ENCODE measurements at regions not wholly inside any gene's neighbourhood (a gene's known extent, or its start where the extent isn't known, plus 50 kb on each side); places are given as distances from the start of the nearest gene placed in this dataset.

DNA sequence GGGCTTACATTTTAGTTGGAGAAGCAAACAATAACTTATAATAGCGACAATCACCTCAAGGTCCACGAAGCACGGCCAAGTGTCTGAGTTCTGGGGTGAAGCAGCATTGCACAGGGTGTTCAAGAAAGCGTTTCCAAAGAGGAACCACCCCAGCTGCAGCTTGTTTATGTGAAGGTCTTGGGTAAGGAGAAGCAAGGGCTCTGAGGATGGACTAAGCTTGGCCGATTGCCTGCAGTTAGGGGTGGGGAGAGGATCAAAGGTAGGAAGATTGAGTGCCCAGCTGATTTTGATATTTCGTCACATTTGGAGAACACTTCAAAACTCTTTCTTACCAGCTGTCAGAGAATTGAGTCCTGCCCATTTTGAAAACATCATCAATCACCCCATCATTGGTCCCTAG lies 321.6 kb upstream of the DNAJC19 start:
- 91% methylated on average over 6 of the region's 6 CpGs; no CpG with 5 or more reads in 1 of the 2 experiments for WGBS, 2 experiments (ENCODE audit: extremely low coverage in 1 of 2, insufficient coverage in 1 of 2, insufficient read length in 1 of 2, insufficient replicate concordance in 2 of 2, low coverage in 1 of 2, low lambda C conversion rate in 2 of 2, missing lambda C conversion rate in 1 of 2)
- TF ChIP-seq SRF (IDR thresholded peaks at IDR 0.05; ENCODE audit: low read depth, low read length) = no peak
- TF ChIP-seq EP300 (IDR thresholded peaks at IDR 0.05; ENCODE audit: borderline replicate concordance in 1 of 2, low read depth in 2 of 2, low read length in 2 of 2) = no peak
- TF ChIP-seq EGR1 (IDR thresholded peaks at IDR 0.05; ENCODE audit: borderline replicate concordance, low read depth, low read length) = no peak
- TF ChIP-seq CREB1 (IDR thresholded peaks at IDR 0.05) = no peak
- TF ChIP-seq POLR2AphosphoS5 (IDR thresholded peaks at IDR 0.05; ENCODE audit: low read depth, low read length) = no peak
- H3K14ac ChIP-seq (ENCODE audit: insufficient read length) = no peak overlapping the region
- no peak overlapping the region for H3K18ac ChIP-seq (ENCODE audit: extremely low read depth, low read length)
- no peaks in the 10 kb centered on the region for H3K23me2 ChIP-seq (ENCODE audit: low read depth, low read length)
- H2BK120ac ChIP-seq (replicated peaks; ENCODE audit: low read depth, low read length) = no peak overlapping the region
- no peak overlapping the region for H2BK5ac ChIP-seq (ENCODE audit: low read depth, low read length)
- ChIA-PET CTCF (ENCODE audit: partially characterized antibody) (interaction anchor here (0.9 to 1.1 kb wide), 2 partner anchors 16 to 199 kb away, joined by 3 read pairs; no protein-coding TSS in a partner anchor), POLR2A (ENCODE audit: partially characterized antibody) (interaction anchor here (0.5 kb wide), 1 partner anchor 89 kb away, joined by 4 read pairs; no protein-coding TSS in a partner anchor)
- no peak overlapping the region for H2AK5ac ChIP-seq (ENCODE audit: low read depth, low read length)
- H3K56ac ChIP-seq (replicated peaks; ENCODE audit: insufficient read length, low read depth, low read length) = no peak overlapping the region
- no peaks in the 10 kb centered on the region for H4K20me1 ChIP-seq (replicated peaks in 1 of 2; ENCODE audit: control insufficient read depth in 1 of 2, insufficient read depth in 2 of 2, low read length in 2 of 2)
- H4K91ac ChIP-seq (replicated peaks; ENCODE audit: insufficient read length, low read length) = no peak overlapping the region
- no peak overlapping the region for H2BK12ac ChIP-seq (ENCODE audit: low read depth, low read length)
- no peaks in the 10 kb centered on the region for H3K79me1 ChIP-seq (ENCODE audit: low read depth, low read length)
- no peak overlapping the region for H3K9ac ChIP-seq (replicated peaks in 1 of 4; ENCODE audit: extremely low read depth in 1 of 4, low read depth in 3 of 4, low read length in 3 of 4)
- no peak overlapping the region for H3K27ac ChIP-seq (ENCODE audit: low read depth, low read length)
- H2AFZ ChIP-seq (ENCODE audit: low read length) = no peak overlapping the region
- no peak overlapping the region for H2BK15ac ChIP-seq (ENCODE audit: low read length)
- no peaks in the 10 kb centered on the region for H3K79me2 ChIP-seq (ENCODE audit: control insufficient read depth in 1 of 2, insufficient read depth in 2 of 2, low read length in 2 of 2)
- H3K4me2 ChIP-seq (ENCODE audit: insufficient read depth in 1 of 2, low read depth in 2 of 2, low read length in 2 of 2) = no peak overlapping the region
- no peaks in the 10 kb centered on the region for H3K4me1 ChIP-seq (replicated peaks in 1 of 4; ENCODE audit: control insufficient read depth in 3 of 4, insufficient read depth in 4 of 4, low read length in 3 of 4)
- no peaks in the 10 kb centered on the region for H3K27me3 ChIP-seq (replicated peaks in 1 of 4; ENCODE audit: control insufficient read depth in 3 of 4, extremely low read depth in 1 of 4, insufficient read depth in 3 of 4, low read length in 3 of 4)
- FAIRE-seq (no peak), DNase-seq (ENCODE audit: low read depth in 1 of 2, low spot score in 2 of 2) (no peak)
- no peak overlapping the region for H4K8ac ChIP-seq (ENCODE audit: extremely low read depth, insufficient read depth, low read length)
- no peak overlapping the region for H4K5ac ChIP-seq (ENCODE audit: insufficient read length, low read depth, low read length)
- no peaks in the 10 kb centered on the region for H3K9me3 ChIP-seq (ENCODE audit: insufficient read depth in 2 of 2, low read depth in 1 of 2, low read length in 1 of 2)
- H2BK20ac ChIP-seq (ENCODE audit: low read length) = no peak overlapping the region
- no peak overlapping the region for H3K4me3 ChIP-seq (ENCODE audit: extremely low read depth in 1 of 4, insufficient read depth in 2 of 4, low read depth in 3 of 4, low read length in 4 of 4)
- no peak overlapping the region for H3K23ac ChIP-seq (ENCODE audit: insufficient read length)
- H3K36me3 ChIP-seq (ENCODE audit: control insufficient read depth in 2 of 4, insufficient read depth in 4 of 4, low read length in 3 of 4) = no peaks in the 10 kb centered on the region
- H3K4ac ChIP-seq (replicated peaks; ENCODE audit: insufficient read length, low read depth, low read length) = no peak overlapping the region
